ENCODE measurements at regions not wholly inside any gene's neighbourhood (a gene's known extent, or its start where the extent isn't known, plus 50 kb on each side); places are given as distances from the start of the nearest gene placed in this dataset.

GRCh38 chr11:45527898-45528297, 137.5 kb downstream of the CHST1 start:
- no peaks in the 10 kb centered on the region for H3K36me3 ChIP-seq (ENCODE audit: low read depth, missing control alignments)
- no peak overlapping the region for H3K4me3 ChIP-seq
- 80 to 94% methylated on average over 1 of the region's 1 CpG for WGBS, 2 donors
- DNase-seq, result no peak
- H3K4me1 ChIP-seq, result no peaks in the 10 kb centered on the region
- H3K9me3 ChIP-seq, result no peaks in the 10 kb centered on the region
- H3K27ac ChIP-seq, result no peak overlapping the region
- no peaks in the 10 kb centered on the region for H3K27me3 ChIP-seq
- TF ChIP-seq POLR2A (IDR thresholded peaks at IDR 0.05), result no peak
- no peak for TF ChIP-seq CTCF (IDR thresholded peaks at IDR 0.05)
- intact Hi-C loops (cut with DNase I; ENCODE audit: low total_unique reads), result no loop called here

GRCh38 chr11:45525393-45525792, 140.0 kb downstream of the CHST1 start:
- Histone ChIP-seq H3K9me3 (no peaks in the 10 kb centered on the region), H3K27ac (no peak overlapping the region), H3K4me3 (no peak overlapping the region), H3K36me3 (ENCODE audit: low read depth, missing control alignments) (no peaks in the 10 kb centered on the region), H3K27me3 (no peaks in the 10 kb centered on the region), H3K4me1 (no peaks in the 10 kb centered on the region)
- 62 to 64% methylated on average over 3 of the region's 3 CpGs for WGBS, 2 donors
- intact Hi-C loops (cut with DNase I; ENCODE audit: low total_unique reads), result no loop called here
- TF ChIP-seq POLR2A (IDR thresholded peaks at IDR 0.05) (no peak), CTCF (IDR thresholded peaks at IDR 0.05) (no peak)
- DNase-seq, result no peak

GRCh38 chr11:45523760-45524159, 141.7 kb downstream of the CHST1 start:
- intact Hi-C loops (cut with DNase I; ENCODE audit: low total_unique reads), result no loop called here
- DNase-seq, result no peak
- 44 to 45% methylated on average over 5 of the region's 5 CpGs for WGBS, 2 donors
- Histone ChIP-seq H3K36me3 (ENCODE audit: low read depth, missing control alignments) (no peaks in the 10 kb centered on the region), H3K27ac (no peak overlapping the region), H3K27me3 (no peaks in the 10 kb centered on the region), H3K4me3 (no peak overlapping the region), H3K4me1 (no peaks in the 10 kb centered on the region), H3K9me3 (no peaks in the 10 kb centered on the region)
- no peak for TF ChIP-seq CTCF (IDR thresholded peaks at IDR 0.05)
- no peak for TF ChIP-seq POLR2A (IDR thresholded peaks at IDR 0.05)

- intact Hi-C loops (cut with DNase I; ENCODE audit: low total_unique reads), result no loop called here
- DNase-seq, result no peak
- 82 to 91% methylated on average over 4 to 5 of the region's 5 CpGs for WGBS, 2 donors
- no peaks in the 10 kb centered on the region for H3K4me1 ChIP-seq
- H3K4me3 ChIP-seq, result no peak overlapping the region
- H3K36me3 ChIP-seq (ENCODE audit: low read depth, missing control alignments), result no peaks in the 10 kb centered on the region
- H3K9me3 ChIP-seq, result no peaks in the 10 kb centered on the region
- no peaks in the 10 kb centered on the region for H3K27me3 ChIP-seq
- H3K27ac ChIP-seq, result no peak overlapping the region
- TF ChIP-seq POLR2A (IDR thresholded peaks at IDR 0.05) (no peak), CTCF (IDR thresholded peaks at IDR 0.05) (no peak)
These were observed 146.4 kb downstream of the CHST1 start for GRCh38 chr11:45518833-45519535.
